ENCODE measurements at regions not wholly inside any gene's neighbourhood (a gene's known extent, or its start where the extent isn't known, plus 50 kb on each side); places are given as distances from the start of the nearest gene placed in this dataset.

GRCh38 chr16:9371713-9372448 lies 280.4 kb downstream of the HAPSTR1 start:
- DNase-seq (ENCODE audit: low read depth, low spot score): no peak

DNA sequence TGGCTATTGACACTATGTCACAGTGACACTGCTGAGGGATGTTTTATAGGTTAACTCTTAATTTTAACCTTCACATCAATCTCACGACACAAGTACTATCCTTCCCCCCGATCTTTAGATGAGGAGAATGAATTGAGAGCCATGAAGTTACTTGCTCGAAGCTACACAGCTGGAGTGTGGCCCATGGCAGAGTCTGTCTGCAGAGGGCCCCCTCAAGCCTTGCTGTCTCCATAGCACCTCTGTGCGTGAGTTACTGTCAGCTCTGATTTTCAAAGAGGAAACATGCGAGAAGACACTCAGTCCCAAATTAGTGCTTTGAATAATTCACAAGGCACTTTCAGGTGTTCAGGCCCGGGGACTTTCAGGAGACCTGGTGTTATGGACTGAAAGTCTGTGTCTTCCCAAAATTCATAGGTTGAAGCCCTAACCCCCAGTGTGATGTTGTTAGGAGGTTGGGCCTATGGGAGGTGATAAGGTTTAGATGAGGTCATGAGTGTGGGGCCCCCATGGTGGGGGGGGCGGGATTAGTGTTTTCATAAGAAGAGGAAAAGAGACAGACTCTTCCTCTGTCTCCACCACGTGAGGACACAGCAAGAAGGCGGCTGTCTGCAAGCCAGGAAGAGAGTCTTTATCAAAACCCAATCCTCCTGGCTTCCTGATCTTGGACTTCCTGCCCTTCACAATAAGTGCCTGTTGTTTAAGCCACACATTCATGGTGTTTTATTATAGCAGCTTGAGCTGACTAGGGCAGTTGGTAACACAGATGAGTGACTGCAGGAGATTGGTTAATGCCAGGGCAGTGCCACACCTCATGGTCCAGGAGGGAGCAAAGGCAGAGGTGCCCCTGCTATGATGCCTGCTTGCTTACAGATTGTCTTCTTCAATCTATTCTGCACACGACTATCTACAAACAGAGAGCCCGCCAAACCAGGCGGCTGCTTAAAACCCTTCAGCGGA lies 281.8 kb downstream of the HAPSTR1 start:
- no peak for DNase-seq (ENCODE audit: low read depth, low spot score)

DNA sequence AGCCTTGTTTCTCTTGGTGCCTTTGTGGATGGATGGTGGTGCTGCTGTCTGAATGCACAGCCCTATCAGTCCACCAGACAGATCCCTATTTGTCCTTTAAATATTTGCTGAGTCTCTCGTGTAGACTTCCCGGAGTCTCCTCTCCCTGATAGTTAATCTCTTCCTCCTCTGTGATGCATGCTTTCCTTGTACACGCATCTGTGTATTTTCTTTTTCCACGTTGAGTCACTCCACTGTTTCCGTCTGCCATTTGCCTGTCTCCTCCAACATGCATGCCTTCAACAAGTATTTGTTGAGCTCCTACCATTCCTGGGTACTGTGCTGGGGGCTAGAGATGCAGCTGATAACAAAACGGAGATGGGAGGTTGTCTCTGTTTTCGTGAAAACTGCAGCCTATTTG lies 282.6 kb downstream of the HAPSTR1 start:
- no peak for DNase-seq (ENCODE audit: low read depth, low spot score)

DNA sequence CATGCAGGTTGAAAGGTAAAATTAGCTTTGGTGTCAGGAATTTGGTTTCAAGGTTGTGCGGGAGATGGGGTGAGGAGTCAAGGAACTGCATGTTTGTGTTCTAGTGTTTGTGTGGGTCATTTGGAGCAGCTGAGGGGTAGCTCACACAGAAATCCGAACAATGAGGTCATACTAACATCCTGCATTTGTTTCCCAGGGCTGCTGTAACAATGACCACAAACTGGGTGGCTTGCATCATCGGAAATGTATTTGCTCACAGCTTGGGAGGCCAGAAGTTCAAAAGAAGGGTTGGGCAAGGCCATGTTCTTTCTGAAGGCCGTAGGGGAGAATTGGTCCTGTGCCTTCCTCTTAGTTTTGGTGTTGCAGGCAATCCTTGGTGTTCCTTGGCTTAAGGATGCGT lies 287.4 kb downstream of the HAPSTR1 start:
- DNase-seq (ENCODE audit: low read depth, low spot score): no peak

GRCh38 chr16:9380221-9380620 lies 288.8 kb downstream of the HAPSTR1 start:
- DNase-seq (ENCODE audit: low read depth, low spot score): no peak

DNA sequence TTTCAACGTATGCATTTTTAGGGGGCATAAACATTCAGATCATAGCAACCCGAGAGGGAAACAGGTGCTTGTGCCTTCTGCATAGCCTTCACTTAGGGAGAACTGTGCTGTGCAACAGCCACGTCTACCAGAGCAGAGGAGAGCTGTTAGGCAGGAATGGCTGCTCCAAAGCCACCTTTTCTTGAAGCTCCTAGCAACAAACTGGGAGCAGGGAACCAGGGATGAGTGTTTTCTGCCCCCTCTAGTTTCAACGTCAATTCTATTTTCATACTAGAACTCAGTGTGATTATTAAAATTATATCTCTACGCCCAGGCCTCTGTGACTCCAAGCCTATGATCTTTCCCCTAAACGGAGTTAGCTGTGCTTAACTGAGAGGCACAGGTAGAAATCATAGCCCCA lies 290.0 kb downstream of the HAPSTR1 start:
- DNase-seq (ENCODE audit: low read depth, low spot score): no peak

- no peak for DNase-seq (ENCODE audit: low read depth, low spot score)
Observed at GRCh38 chr16:9381905-9382304, 290.5 kb downstream of the HAPSTR1 start.

- DNase-seq (ENCODE audit: low read depth, low spot score): no peak
Observed at GRCh38 chr16:9383281-9383680, 291.8 kb downstream of the HAPSTR1 start.

GRCh38 chr16:9384141-9384540 lies 292.7 kb downstream of the HAPSTR1 start:
- DNase-seq (ENCODE audit: low read depth, low spot score): no peak

DNA sequence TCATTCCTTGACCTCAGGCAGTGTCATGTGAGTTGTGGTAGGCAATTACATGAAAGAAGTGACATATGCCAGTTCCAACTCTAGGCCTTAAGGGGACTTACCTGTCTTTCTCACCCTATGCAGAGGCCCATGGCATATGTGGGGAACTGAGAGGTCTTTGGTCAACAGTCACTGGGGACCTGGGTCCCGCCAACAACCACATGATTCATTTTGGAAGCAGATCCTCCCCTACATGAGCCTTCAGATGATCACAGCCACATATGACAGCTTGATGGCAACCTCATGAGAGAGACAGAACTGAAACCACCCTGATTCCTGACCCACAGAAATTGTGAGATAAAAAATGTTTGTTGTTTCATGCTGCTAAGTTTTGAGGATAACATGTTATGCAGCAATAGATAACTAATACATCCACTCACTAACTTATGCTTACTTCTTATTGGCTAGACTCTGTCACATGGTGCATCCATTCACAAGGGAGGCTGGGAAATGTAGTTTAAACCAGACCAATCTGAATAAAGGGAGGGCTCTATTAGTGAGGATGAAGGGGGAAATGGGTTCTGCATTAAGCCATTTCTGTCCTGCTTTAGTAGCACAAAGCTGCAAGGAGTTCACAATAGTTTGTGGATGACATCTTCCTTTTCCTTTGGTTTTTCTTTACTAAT lies 298.2 kb downstream of the HAPSTR1 start:
- DNase-seq (ENCODE audit: low read depth, low spot score): no peak

- DNase-seq (ENCODE audit: low read depth, low spot score): no peak
Observed at GRCh38 chr16:9392956-9393355, 301.5 kb downstream of the HAPSTR1 start.

GRCh38 chr16:9393591-9393990 lies 302.1 kb downstream of the HAPSTR1 start:
- DNase-seq (ENCODE audit: low read depth, low spot score): no peak

DNA sequence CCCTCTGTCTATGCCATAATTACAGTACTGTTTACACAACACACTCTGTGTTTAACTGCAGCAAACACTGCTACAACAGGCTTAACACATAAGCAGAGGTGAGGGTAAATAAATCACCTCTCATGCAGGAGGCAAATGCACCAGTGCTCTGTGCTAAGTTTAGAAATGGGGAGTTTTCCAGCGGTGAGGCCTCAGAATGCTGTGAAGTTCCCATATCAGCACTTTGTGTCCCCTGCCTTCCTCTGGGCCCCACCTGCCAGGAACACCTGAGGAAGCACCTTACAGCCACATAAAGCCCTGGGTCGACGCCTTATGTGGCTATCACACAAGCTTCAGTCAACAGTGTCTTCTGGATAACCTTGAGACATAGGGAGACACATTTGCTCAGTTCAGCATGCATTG lies 304.5 kb downstream of the HAPSTR1 start:
- no peak for DNase-seq (ENCODE audit: low read depth, low spot score)

- no peak for DNase-seq (ENCODE audit: low read depth, low spot score)
Observed at GRCh38 chr16:9399573-9399972, 308.1 kb downstream of the HAPSTR1 start.

DNA sequence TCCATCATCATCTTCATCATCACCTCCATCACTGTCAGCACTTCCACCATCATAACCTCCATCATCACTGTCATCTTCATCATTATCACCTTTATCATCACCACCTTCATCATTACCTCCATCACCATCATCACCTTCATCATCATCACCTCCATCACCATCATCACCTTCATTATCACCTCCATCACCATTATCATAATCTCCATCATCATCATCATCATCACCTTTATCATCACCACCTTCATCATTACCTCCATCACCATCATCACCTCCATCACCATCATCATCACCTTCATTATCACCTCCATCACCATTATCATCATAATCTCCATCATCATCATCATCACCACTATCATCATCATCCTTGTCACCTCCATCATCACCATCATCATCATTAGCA lies 309.7 kb downstream of the HAPSTR1 start:
- DNase-seq (ENCODE audit: low read depth, low spot score): no peak

DNA sequence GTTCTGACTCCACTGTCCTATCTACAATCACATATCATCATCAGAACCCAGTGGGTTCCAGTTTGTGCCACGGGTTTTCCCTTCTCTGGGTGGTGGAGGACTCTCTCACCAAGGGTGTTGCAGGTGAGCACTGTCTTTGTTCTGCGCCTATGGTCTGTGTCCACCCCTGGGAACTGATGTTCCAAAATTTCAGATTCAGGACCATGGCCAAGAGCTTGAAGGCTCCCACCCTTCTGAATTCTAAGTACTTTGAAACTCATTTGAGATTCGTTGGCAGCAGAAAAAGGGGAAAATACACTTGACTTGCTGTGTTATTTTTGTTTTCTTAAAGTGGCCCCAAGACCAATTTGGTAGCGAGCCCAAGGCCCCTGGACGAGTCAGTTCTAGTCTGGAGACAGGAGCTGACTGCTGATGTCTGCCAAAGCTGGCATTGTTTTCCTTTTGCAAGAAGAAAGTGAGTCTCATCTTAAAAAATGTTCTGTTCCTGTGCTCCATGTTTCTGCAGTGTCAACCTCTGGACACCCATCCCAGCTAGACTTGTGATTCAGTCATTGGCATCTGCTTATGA lies 310.9 kb downstream of the HAPSTR1 start:
- DNase-seq (ENCODE audit: low read depth, low spot score): no peak

DNA sequence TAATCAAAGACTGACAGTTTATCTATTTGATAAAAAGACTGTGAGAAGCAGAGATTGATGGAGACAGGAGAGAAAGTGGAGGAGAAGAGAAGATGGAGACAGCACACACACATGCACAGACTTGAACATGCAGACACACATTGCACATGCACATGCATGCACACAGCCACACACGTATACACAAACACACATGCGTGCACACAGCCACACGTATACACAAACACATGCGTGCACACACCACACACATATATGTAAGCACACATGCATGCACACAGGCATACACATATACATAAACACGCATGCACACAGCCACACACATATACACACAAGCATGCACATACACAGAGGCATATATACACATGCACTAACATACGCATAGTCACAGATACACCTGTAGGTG lies 313.4 kb downstream of the HAPSTR1 start:
- no peak for DNase-seq (ENCODE audit: low read depth, low spot score)

DNA sequence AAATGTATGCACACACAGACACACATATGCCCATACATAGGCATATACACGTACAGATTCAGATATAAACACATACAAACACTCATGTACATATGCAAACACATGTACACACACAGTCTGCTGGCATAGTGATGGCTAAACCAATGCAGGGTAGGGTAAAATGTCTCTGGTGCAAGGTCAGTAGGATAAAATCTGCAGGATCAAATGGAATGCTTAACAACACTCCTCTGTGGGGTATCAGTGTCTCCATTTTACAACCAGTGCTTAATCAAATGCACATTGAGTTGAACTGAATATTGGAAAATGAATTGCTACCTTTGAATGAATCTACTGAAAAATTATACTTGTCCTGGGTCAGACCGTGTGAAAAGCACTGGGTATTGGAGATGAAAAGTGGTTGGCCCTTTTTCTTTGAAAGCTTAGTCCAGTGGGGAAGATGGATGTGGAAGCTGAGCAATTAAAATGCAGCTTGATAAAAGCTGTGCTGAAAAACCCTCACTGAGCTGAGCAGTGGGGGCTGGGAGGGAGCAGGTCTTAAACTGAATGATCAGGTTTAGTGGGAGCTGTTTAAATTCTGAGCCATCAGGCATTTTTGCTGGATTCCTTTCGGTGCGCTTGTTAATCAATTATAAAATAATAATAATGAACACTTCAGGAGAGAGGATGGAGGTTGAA lies 314.7 kb downstream of the HAPSTR1 start:
- DNase-seq (ENCODE audit: low read depth, low spot score): no peak

GRCh38 chr16:9407206-9407758 lies 315.8 kb downstream of the HAPSTR1 start:
- no peak for DNase-seq (ENCODE audit: low read depth, low spot score)

DNA sequence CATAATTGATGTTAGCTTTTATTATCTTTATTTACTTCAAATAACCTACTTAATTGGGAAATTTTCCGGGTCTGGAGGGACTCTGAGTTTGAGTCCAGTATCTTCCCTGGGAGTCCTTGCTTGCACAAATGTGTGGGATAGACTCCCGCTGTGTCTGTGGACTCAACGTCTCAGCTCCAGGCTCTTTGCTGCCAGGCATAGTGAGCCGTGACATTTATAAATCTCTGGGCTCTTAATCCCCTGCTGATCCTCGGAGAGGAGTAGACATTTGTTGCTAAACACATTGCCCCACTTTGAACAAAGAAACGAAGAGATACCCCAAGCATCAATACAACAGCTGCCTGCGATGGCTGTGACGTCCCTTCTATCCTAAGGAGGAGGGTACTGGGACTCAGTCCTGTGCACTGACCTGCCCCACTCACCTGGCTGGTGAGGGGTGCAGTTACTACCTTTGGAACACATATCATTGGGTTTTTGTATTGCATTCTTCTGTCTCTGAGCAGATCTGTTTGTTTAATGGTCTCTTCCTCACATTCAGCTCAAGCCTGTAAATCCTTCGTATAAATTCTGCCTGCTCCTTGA lies 316.9 kb downstream of the HAPSTR1 start:
- DNase-seq (ENCODE audit: low read depth, low spot score): no peak

All from iPS DF 19.7 (cell line).